ENCODE measurements at regions not wholly inside any gene's neighbourhood (a gene's known extent, or its start where the extent isn't known, plus 50 kb on each side); places are given as distances from the start of the nearest gene placed in this dataset.
"Not testable (repeated sequence)": the region's sequence is repeated elsewhere in the genome, so short reads cannot be mapped to it uniquely, and the experiment has no call there.

DNA sequence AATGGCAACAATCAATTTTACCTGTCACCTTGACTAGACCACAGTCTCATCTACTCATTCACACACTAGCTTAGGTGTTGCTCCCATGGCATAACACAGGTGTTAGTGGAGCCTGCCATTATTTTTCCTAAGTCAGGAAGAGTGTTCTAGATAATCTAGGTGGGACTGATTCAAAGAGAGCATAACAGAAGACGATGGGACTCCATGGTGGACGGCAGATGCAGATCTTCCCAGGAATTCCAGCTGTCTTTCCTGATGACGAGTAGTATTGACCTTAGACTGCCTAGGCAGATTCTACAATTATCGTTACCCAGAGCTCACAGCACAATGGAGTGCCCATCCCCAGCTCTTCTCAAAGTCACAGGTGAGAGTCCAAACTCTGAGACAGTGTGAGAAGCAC lies 589.0 kb downstream of the TMEM121 start:
- BruUV-seq (replicated peaks) = no TSS peak
- H3K4me1 ChIP-seq (ENCODE audit: insufficient read depth, low read length, poor library complexity, severe bottlenecking) = no peaks in the 10 kb centered on the region
- ChIA-PET CTCF (interaction anchor here (1.3 kb wide), 1 partner anchor 423 kb away, joined by 3 read pairs; no protein-coding TSS in a partner anchor), POLR2A (ENCODE audit: low non-redundant PET) (no interaction called here)
- no peak overlapping the region for H3K4me3 ChIP-seq (ENCODE audit: low read depth, low read length, poor library complexity, severe bottlenecking)
- H3K27ac ChIP-seq (ENCODE audit: low read depth, low read length, poor library complexity, severe bottlenecking) = no peak overlapping the region
- H3K36me3 ChIP-seq (ENCODE audit: insufficient read depth, low read length, poor library complexity, severe bottlenecking) = no peaks in the 10 kb centered on the region
- no peak for TF ChIP-seq EZH2 (IDR thresholded peaks at IDR 0.05; ENCODE audit: borderline replicate concordance, low read depth, low read length, poor library complexity, severe bottlenecking)
- TF ChIP-seq, protein P1, sequence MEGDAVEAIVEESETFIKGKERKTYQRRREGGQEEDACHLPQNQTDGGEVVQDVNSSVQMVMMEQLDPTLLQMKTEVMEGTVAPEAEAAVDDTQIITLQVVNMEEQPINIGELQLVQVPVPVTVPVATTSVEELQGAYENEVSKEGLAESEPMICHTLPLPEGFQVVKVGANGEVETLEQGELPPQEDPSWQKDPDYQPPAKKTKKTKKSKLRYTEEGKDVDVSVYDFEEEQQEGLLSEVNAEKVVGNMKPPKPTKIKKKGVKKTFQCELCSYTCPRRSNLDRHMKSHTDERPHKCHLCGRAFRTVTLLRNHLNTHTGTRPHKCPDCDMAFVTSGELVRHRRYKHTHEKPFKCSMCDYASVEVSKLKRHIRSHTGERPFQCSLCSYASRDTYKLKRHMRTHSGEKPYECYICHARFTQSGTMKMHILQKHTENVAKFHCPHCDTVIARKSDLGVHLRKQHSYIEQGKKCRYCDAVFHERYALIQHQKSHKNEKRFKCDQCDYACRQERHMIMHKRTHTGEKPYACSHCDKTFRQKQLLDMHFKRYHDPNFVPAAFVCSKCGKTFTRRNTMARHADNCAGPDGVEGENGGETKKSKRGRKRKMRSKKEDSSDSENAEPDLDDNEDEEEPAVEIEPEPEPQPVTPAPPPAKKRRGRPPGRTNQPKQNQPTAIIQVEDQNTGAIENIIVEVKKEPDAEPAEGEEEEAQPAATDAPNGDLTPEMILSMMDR (conservative IDR thresholded peaks at IDR 0.05; ENCODE audit: low read depth, low read length) = no peak
- no peak for DNase-seq (ENCODE audit: low spot score)
- intact Hi-C loops (cut with micrococcal nuclease; ENCODE audit: unreplicated experiment) = no loop called here
- peaks cover 40% of the 10 kb centered on the region for H3K27me3 ChIP-seq (replicated peaks; ENCODE audit: insufficient read depth, low read depth, low read length, poor library complexity)
- H3K9me3 ChIP-seq (ENCODE audit: low read depth, low read length, poor library complexity, severe bottlenecking) = no peaks in the 10 kb centered on the region

DNA sequence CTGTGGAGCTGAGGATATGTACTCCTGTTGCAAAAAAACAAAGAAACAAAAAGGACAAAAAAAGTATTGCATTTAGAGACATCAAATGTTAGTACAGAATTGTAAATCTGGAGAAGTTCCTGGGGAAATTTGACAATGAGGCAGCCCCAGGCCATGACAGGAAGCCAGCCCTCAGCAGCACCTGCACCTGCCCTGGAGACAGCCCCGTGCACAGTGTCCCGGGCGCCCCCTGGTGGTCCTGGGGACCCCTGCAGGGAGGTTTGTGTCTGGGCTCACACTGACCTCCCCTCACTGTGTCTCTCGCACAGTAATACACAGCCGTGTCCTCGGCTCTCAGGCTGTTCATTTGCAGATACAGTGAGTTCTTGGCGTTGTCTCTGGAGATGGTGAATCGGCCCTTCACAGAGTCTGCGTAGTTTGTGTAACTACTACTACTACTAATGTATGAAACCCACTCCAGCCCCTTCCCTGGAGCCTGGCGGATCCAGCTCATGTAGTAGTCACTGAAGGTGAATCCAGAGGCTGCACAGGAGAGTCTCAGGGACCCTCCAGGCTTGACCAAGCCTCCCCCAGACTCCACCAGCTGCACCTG lies 590.1 kb downstream of the TMEM121 start:
- intact Hi-C loops (cut with micrococcal nuclease; ENCODE audit: unreplicated experiment); BruUV-seq (replicated peaks); H3K27ac ChIP-seq (ENCODE audit: low read depth, low read length, poor library complexity, severe bottlenecking); H3K9me3 ChIP-seq (ENCODE audit: low read depth, low read length, poor library complexity, severe bottlenecking); POLR2A ChIA-PET (ENCODE audit: low non-redundant PET); DNase-seq (ENCODE audit: low spot score); H3K36me3 ChIP-seq (ENCODE audit: insufficient read depth, low read length, poor library complexity, severe bottlenecking); H3K4me1 ChIP-seq (ENCODE audit: insufficient read depth, low read length, poor library complexity, severe bottlenecking); H3K4me3 ChIP-seq (ENCODE audit: low read depth, low read length, poor library complexity, severe bottlenecking): not testable (repeated sequence)
- peaks cover 50% of the 10 kb centered on the region for H3K27me3 ChIP-seq (replicated peaks; ENCODE audit: insufficient read depth, low read depth, low read length, poor library complexity)
- TF ChIP-seq, protein P1 (conservative IDR thresholded peaks at IDR 0.05; ENCODE audit: low read depth, low read length) = peak; percentile 50
- CTCF ChIA-PET = interaction anchor here (1.3 kb wide), 1 partner anchor 422 kb away, joined by 3 read pairs; no protein-coding TSS in a partner anchor

DNA sequence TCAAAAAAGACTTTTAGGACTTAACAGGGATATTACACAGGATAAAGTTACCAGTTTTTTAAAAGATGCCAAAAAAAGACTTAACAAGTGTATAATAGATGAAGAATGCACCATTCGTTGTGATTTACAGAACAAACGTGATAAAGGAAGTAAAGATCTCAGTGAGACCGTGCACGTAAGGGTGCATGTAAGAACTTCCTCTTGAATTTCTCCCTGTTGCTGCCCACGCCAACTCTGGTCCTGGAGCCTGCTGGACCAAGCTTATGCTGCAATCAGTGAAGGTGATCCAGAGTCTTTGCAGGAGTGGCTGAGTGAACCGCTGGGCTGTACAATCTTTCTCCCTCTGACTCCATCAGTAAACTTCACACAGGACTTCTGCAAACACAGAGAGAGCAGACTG lies 593.7 kb downstream of the TMEM121 start:
- Histone ChIP-seq H3K27me3 (replicated peaks; ENCODE audit: insufficient read depth, low read depth, low read length, poor library complexity) (peaks cover 66% of the 10 kb centered on the region), H3K4me1 (ENCODE audit: insufficient read depth, low read length, poor library complexity, severe bottlenecking) (no peaks in the 10 kb centered on the region), H3K27ac (ENCODE audit: low read depth, low read length, poor library complexity, severe bottlenecking) (no peak overlapping the region), H3K4me3 (ENCODE audit: low read depth, low read length, poor library complexity, severe bottlenecking) (no peak overlapping the region), H3K36me3 (ENCODE audit: insufficient read depth, low read length, poor library complexity, severe bottlenecking) (no peaks in the 10 kb centered on the region), H3K9me3 (ENCODE audit: low read depth, low read length, poor library complexity, severe bottlenecking) (no peaks in the 10 kb centered on the region)
- no peak for DNase-seq (ENCODE audit: low spot score)
- POLR2A ChIA-PET (ENCODE audit: low non-redundant PET) = no interaction called here
- CTCF ChIA-PET = no interaction called here
- intact Hi-C loops (cut with micrococcal nuclease; ENCODE audit: unreplicated experiment) = no loop called here
- BruUV-seq (replicated peaks) = no TSS peak
- TF ChIP-seq, protein P1 (conservative IDR thresholded peaks at IDR 0.05; ENCODE audit: low read depth, low read length) = no peak
- no peak for TF ChIP-seq EZH2 (IDR thresholded peaks at IDR 0.05; ENCODE audit: borderline replicate concordance, low read depth, low read length, poor library complexity, severe bottlenecking)
